ENCODE measurements at regions not wholly inside any gene's neighbourhood (a gene's known extent, or its start where the extent isn't known, plus 50 kb on each side); places are given as distances from the start of the nearest gene placed in this dataset.
"Not testable (repeated sequence)": the region's sequence is repeated elsewhere in the genome, so short reads cannot be mapped to it uniquely, and the experiment has no call there.

DNA sequence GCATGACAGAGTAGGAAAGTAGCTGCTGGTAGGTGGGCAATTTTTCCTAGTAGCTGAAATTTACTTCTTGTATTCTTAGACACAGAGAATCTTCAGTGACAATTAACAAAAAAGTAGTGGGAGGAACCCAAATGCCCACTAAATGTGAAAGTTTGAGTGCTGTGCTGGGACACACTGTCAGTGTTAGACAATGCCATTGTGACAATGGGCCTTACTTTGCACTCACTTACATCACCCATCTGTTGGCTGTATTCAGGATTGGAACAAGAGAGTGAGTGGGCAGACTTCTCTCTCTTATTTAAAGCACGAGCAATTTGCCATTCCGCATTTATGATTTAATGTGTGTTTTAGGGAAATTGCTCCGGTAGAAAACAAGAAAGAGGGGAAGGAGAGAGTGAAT, 662.5 kb downstream of the CBLN4 start:
- H3K36me3 Mint-ChIP-seq, result no peaks in the 10 kb centered on the region
- peaks cover 2% of the 10 kb centered on the region for H3K27me3 Mint-ChIP-seq (ENCODE audit: low read depth)
- H3K9me3 Mint-ChIP-seq, result no peaks in the 10 kb centered on the region
- no peaks in the 10 kb centered on the region for H3K4me1 Mint-ChIP-seq
- DNase-seq (ENCODE audit: low spot score in 2 of 2, unreplicated experiment in 2 of 2), result no peak
- H3K27ac Mint-ChIP-seq, result no peak overlapping the region
- TF ChIP-seq, protein P1, sequence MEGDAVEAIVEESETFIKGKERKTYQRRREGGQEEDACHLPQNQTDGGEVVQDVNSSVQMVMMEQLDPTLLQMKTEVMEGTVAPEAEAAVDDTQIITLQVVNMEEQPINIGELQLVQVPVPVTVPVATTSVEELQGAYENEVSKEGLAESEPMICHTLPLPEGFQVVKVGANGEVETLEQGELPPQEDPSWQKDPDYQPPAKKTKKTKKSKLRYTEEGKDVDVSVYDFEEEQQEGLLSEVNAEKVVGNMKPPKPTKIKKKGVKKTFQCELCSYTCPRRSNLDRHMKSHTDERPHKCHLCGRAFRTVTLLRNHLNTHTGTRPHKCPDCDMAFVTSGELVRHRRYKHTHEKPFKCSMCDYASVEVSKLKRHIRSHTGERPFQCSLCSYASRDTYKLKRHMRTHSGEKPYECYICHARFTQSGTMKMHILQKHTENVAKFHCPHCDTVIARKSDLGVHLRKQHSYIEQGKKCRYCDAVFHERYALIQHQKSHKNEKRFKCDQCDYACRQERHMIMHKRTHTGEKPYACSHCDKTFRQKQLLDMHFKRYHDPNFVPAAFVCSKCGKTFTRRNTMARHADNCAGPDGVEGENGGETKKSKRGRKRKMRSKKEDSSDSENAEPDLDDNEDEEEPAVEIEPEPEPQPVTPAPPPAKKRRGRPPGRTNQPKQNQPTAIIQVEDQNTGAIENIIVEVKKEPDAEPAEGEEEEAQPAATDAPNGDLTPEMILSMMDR (IDR thresholded peaks at IDR 0.05; ENCODE audit: unreplicated experiment), result no peak
- no peak overlapping the region for H3K4me3 Mint-ChIP-seq

DNA sequence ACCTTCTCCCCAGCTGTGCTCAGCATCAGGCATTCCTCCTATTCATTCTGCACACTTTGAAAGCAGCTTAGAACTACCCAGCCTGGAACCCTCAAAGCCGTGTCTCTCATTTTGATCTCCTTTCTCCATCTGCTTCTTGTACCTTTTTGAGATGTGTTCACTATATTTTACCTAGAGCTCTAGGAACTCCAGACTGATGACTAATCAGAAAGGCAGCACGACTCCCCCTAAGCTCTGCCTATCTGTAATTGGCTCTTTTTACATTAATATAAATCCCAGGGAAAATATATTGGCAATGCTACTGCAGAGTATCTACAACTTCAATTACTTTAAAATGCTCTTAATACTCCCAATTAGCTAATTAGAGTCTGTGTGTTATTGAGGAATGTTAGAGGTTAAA, 671.5 kb downstream of the CBLN4 start:
- Mint-ChIP-seq H3K9me3 (no peaks in the 10 kb centered on the region), H3K4me3 (no peak overlapping the region), H3K36me3 (no peaks in the 10 kb centered on the region), H3K4me1 (peaks cover 3% of the 10 kb centered on the region), H3K27me3 (ENCODE audit: low read depth) (peaks cover 3% of the 10 kb centered on the region), H3K27ac (no peak overlapping the region)
- TF ChIP-seq, protein P1 (IDR thresholded peaks at IDR 0.05; ENCODE audit: unreplicated experiment), result no peak
- no peak for DNase-seq (ENCODE audit: low spot score in 2 of 2, unreplicated experiment in 2 of 2)

GRCh38 chr20:55329108-55329507, 676.2 kb downstream of the CBLN4 start:
- Mint-ChIP-seq H3K27me3 (ENCODE audit: low read depth) (no peaks in the 10 kb centered on the region), H3K27ac (no peak overlapping the region), H3K36me3 (no peaks in the 10 kb centered on the region), H3K4me3 (no peak overlapping the region), H3K4me1 (peaks cover 3% of the 10 kb centered on the region), H3K9me3 (no peaks in the 10 kb centered on the region)
- DNase-seq (ENCODE audit: low spot score in 2 of 2, unreplicated experiment in 2 of 2), result no peak
- TF ChIP-seq, protein P1 (IDR thresholded peaks at IDR 0.05; ENCODE audit: unreplicated experiment), result no peak

- Mint-ChIP-seq H3K27ac (no peak overlapping the region), H3K4me3 (no peak overlapping the region), H3K36me3 (no peaks in the 10 kb centered on the region), H3K4me1 (no peaks in the 10 kb centered on the region), H3K9me3 (no peaks in the 10 kb centered on the region), H3K27me3 (ENCODE audit: low read depth) (no peaks in the 10 kb centered on the region)
- no peak for DNase-seq (ENCODE audit: low spot score in 2 of 2, unreplicated experiment in 2 of 2)
- TF ChIP-seq, protein P1 (IDR thresholded peaks at IDR 0.05; ENCODE audit: unreplicated experiment), result no peak
Measured at GRCh38 chr20:55322745-55323144, 682.6 kb downstream of the CBLN4 start.

DNA sequence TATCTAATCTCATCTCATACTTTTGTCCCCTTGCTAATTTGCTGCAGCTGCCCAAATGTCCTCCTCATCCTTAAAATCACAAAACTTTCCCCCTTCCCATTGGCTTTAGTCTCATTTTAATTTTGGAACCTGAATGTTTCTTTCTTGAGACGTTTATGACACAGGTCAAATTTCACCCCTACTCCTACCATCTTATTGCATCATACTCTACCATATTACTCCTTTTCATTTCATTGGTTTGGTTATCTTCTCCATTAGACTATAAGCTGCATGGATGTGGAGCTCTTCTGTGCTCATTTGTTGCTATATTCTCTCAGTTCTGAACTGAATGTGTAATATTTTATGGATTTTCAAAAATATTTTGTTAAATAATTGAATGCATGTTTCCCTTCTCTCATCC, 688.6 kb downstream of the CBLN4 start:
- Mint-ChIP-seq H3K9me3 (peaks cover 11% of the 10 kb centered on the region), H3K27me3 (ENCODE audit: low read depth) (no peaks in the 10 kb centered on the region), H3K36me3 (no peaks in the 10 kb centered on the region), H3K4me1 (no peaks in the 10 kb centered on the region), H3K27ac (no peak overlapping the region), H3K4me3 (no peak overlapping the region)
- DNase-seq (ENCODE audit: low spot score in 2 of 2, unreplicated experiment in 2 of 2), result no peak
- TF ChIP-seq, protein P1 (IDR thresholded peaks at IDR 0.05; ENCODE audit: unreplicated experiment), result no peak

GRCh38 chr20:55310844-55311243, 694.5 kb downstream of the CBLN4 start:
- not testable (repeated sequence) for H3K27me3 Mint-ChIP-seq (ENCODE audit: low read depth); H3K4me3 Mint-ChIP-seq; H3K36me3 Mint-ChIP-seq; H3K4me1 Mint-ChIP-seq; H3K27ac Mint-ChIP-seq; DNase-seq (ENCODE audit: low spot score in 2 of 2, unreplicated experiment in 2 of 2)
- H3K9me3 Mint-ChIP-seq, result peaks cover 45% of the 10 kb centered on the region

All from mesothelial cell of epicardium (in vitro differentiated cells).